HL-60 (cell line): ENCODE measurements at regions not wholly inside any gene's neighbourhood (a gene's known extent, or its start where the extent isn't known, plus 50 kb on each side); places are given as distances from the start of the nearest gene placed in this dataset.

Experiments used
- DNase-seq, 2 experiments: peaks; one replicate each; pipeline ENCODE4 v3.0.0-alpha.2; 2010 to 2020; ENCODE audit warnings: low read depth in 1 of 2, low spot score in 1 of 2
- H3K27ac ChIP-seq: fragments of 250-450 bp; sonication (Bioruptor Pico); replicated peaks from 2 replicates; pipeline ENCODE4 v1.5.1; 2020; ENCODE audit warnings: mild to moderate bottlenecking, moderate library complexity
- H3K27me3 ChIP-seq: fragments of 250-450 bp; sonication (Bioruptor Pico); 2 replicates; pipeline ENCODE4 v1.5.1; 2021; ENCODE audit warnings: mild to moderate bottlenecking, moderate library complexity; ENCODE audit not compliant: insufficient read depth, poor library complexity, severe bottlenecking
- H3K4me3 ChIP-seq: replicated peaks from 2 replicates; pipeline ENCODE4 v1.5.1; 2011; ENCODE audit warnings: mild to moderate bottlenecking, control low read depth, low read length; ENCODE audit not compliant: insufficient read depth
- GABPA ChIP-seq: IDR thresholded peaks from 2 replicates; pipeline ENCODE4 v1.6.1; 2012; ENCODE audit warnings: low read depth
- POLR2AphosphoS5 ChIP-seq: IDR thresholded peaks from 2 replicates; pipeline ENCODE4 v1.6.1; 2012; ENCODE audit warnings: low read depth
- SPI1 ChIP-seq: IDR thresholded peaks from 2 replicates; pipeline ENCODE4 v1.6.1; 2012; ENCODE audit warnings: low read depth, mild to moderate bottlenecking, borderline replicate concordance
- TF ChIP-seq, protein P1 (sequence below): IDR thresholded peaks from 2 replicates; pipeline ENCODE4 v1.6.1; 2012; ENCODE audit warnings: low read depth; ENCODE audit not compliant: insufficient replicate concordance
- TF ChIP-seq, protein P2 (sequence below): IDR thresholded peaks from one replicate; pipeline ENCODE4 v1.5.1; 2011; ENCODE audit warnings: low read length, control low read depth, inconsistent platforms; ENCODE audit not compliant: insufficient read depth

DNA sequence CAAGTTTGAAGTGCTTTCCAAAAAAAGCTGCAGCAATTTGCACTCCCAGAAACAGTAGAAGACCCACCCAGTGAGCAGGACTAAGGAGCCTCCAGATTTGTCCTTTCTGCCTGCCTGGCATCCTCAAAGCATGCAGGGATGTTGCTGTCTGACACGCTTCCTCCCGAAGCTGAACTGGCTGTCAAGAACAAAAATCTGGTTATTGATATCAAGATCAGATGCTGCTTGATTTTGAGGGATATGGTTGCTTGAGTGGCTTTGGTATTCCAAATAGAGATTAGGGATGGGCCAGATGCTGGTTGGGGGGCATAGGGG, 143.3 kb downstream of the MRPS6 start:
- Histone ChIP-seq H3K27me3 (no peaks in the 10 kb centered on the region), H3K27ac (no peak overlapping the region), H3K4me3 (no peak overlapping the region)
- TF ChIP-seq, protein P1, sequence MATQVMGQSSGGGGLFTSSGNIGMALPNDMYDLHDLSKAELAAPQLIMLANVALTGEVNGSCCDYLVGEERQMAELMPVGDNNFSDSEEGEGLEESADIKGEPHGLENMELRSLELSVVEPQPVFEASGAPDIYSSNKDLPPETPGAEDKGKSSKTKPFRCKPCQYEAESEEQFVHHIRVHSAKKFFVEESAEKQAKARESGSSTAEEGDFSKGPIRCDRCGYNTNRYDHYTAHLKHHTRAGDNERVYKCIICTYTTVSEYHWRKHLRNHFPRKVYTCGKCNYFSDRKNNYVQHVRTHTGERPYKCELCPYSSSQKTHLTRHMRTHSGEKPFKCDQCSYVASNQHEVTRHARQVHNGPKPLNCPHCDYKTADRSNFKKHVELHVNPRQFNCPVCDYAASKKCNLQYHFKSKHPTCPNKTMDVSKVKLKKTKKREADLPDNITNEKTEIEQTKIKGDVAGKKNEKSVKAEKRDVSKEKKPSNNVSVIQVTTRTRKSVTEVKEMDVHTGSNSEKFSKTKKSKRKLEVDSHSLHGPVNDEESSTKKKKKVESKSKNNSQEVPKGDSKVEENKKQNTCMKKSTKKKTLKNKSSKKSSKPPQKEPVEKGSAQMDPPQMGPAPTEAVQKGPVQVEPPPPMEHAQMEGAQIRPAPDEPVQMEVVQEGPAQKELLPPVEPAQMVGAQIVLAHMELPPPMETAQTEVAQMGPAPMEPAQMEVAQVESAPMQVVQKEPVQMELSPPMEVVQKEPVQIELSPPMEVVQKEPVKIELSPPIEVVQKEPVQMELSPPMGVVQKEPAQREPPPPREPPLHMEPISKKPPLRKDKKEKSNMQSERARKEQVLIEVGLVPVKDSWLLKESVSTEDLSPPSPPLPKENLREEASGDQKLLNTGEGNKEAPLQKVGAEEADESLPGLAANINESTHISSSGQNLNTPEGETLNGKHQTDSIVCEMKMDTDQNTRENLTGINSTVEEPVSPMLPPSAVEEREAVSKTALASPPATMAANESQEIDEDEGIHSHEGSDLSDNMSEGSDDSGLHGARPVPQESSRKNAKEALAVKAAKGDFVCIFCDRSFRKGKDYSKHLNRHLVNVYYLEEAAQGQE = no peak
- TF ChIP-seq GABPA (no peak), SPI1 (no peak)
- TF ChIP-seq, protein P2, sequence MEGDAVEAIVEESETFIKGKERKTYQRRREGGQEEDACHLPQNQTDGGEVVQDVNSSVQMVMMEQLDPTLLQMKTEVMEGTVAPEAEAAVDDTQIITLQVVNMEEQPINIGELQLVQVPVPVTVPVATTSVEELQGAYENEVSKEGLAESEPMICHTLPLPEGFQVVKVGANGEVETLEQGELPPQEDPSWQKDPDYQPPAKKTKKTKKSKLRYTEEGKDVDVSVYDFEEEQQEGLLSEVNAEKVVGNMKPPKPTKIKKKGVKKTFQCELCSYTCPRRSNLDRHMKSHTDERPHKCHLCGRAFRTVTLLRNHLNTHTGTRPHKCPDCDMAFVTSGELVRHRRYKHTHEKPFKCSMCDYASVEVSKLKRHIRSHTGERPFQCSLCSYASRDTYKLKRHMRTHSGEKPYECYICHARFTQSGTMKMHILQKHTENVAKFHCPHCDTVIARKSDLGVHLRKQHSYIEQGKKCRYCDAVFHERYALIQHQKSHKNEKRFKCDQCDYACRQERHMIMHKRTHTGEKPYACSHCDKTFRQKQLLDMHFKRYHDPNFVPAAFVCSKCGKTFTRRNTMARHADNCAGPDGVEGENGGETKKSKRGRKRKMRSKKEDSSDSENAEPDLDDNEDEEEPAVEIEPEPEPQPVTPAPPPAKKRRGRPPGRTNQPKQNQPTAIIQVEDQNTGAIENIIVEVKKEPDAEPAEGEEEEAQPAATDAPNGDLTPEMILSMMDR = no peak
- DNase-seq = no peak

DNA sequence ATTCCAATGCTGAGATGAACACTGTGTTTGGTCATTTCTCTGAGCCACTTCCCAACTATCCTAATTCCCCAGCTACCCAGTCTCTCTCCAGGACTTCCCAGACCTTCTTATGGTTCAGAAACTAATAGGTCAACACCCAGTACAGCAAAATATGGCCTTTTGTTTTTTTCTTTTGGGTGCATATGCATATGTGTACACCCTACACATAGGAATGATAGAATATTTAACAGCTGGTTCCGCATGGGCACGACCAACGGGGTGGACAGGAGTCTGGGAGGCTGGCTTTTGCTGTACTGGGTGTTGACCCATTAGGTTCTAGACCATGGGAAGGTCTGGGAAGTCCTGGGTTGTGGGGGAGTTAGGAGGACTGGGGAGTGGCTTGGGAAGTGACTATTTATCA, 143.9 kb downstream of the MRPS6 start:
- Histone ChIP-seq H3K27me3 (no peaks in the 10 kb centered on the region), H3K27ac (no peak overlapping the region), H3K4me3 (no peak overlapping the region)
- no peak for DNase-seq
- TF ChIP-seq SPI1 (no peak), POLR2AphosphoS5 (no peak), GABPA (no peak)
- TF ChIP-seq, protein P2 = no peak
- TF ChIP-seq, protein P1 = no peak

- no peak for DNase-seq
- Histone ChIP-seq H3K27ac (no peak overlapping the region), H3K27me3 (no peaks in the 10 kb centered on the region), H3K4me3 (no peak overlapping the region)
- TF ChIP-seq, protein P1 = no peak
- TF ChIP-seq POLR2AphosphoS5 (no peak), GABPA (no peak), SPI1 (no peak)
- TF ChIP-seq, protein P2 = no peak
These were observed 144.3 kb upstream of the KCNE2 start for GRCh38 chr21:34219334-34220060.
